Large intestine (tissue), 3 donors: ENCODE measurements at regions not wholly inside any gene's neighbourhood (a gene's known extent, or its start where the extent isn't known, plus 50 kb on each side); places are given as distances from the start of the nearest gene placed in this dataset.

Experiments
- DNase-seq, 2 donors: peaks; one replicate each; pipeline versions ENCODE4 v3.0.0 to v3.0.0-alpha.2; 2013
- H3K27ac ChIP-seq: one replicate; pipeline ENCODE4 v1.5.1; 2013; ENCODE audit warnings: low read length
- H3K27me3 ChIP-seq: 2 replicates; pipeline ENCODE4 v1.6.1; 2013; ENCODE audit warnings: low read length; ENCODE audit not compliant: control insufficient read depth, insufficient read depth
- H3K36me3 ChIP-seq: 2 replicates; pipeline ENCODE4 v1.6.1; 2013; ENCODE audit warnings: low read length; ENCODE audit not compliant: control insufficient read depth, insufficient read depth
- H3K4me1 ChIP-seq: one replicate; pipeline ENCODE4 v1.6.1; 2013; ENCODE audit warnings: low read length; ENCODE audit not compliant: control insufficient read depth, insufficient read depth
- H3K4me3 ChIP-seq: one replicate; pipeline ENCODE4 v1.5.1; 2013; ENCODE audit warnings: low read length
- H3K9me3 ChIP-seq: one replicate; pipeline ENCODE4 v1.6.1; 2013; ENCODE audit warnings: mild to moderate bottlenecking, low read depth, low read length, moderate library complexity; ENCODE audit not compliant: control insufficient read depth
- WGBS: methylation state at CpG from one replicate; pipeline ENCODE4 v1.1.5; 2013; ENCODE audit warnings: low lambda C conversion rate; ENCODE audit not compliant: insufficient coverage; 5-methylcytosine and 5-hydroxymethylcytosine counted together

DNA sequence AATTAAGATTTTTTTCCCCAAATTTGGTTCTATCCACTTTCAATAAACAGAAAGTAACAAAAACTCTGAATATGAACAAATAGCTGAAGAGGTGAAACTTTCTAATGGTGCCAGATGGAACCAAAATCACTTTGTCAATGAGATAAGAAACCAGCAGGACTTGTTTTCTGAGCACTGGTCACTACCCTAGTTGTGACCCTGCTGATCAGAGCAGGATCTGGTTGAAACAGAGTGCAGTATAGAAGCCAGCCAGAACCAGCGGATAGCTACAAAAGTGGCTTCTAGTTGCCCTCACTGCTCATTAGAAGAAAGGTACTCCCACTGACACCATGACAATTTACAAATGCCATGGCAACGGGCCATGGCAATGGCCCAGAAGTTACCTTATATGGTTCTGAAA lies 158.3 kb upstream of the PIEZO2 start:
- Histone ChIP-seq H3K36me3 (no peaks in the 10 kb centered on the region), H3K27me3 (no peaks in the 10 kb centered on the region), H3K27ac (no peak overlapping the region), H3K4me1 (no peaks in the 10 kb centered on the region), H3K4me3 (no peak overlapping the region), H3K9me3 (peaks cover 5% of the 10 kb centered on the region)
- 100% methylated on average over 1 of the region's 2 CpGs for WGBS
- no peak for DNase-seq

DNA sequence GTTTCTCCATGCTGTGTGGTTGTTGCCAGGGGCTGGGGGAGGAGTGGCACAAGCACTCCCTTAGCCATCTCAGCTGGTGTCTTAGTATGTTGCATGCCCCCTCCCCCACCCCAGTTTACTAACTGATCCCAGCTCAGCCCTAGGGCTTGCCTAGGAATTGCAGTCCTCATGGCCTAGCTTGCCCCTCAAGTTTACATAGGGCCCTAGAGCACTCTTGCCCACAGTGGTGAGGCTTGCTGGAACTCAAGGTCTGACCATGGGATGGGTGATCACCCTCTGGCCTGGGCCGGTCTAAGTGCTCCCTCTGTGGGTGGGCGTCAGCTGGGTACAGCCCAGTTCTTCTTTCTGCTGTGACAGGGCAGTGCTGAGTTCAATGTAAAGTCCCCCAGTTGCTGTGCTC lies 156.1 kb upstream of the PIEZO2 start:
- H3K4me3 ChIP-seq = no peak overlapping the region
- H3K9me3 ChIP-seq = peaks cover 5% of the 10 kb centered on the region
- no peak overlapping the region for H3K27ac ChIP-seq
- no peaks in the 10 kb centered on the region for H3K36me3 ChIP-seq
- WGBS = no CpG with 5 or more reads among the region's 2 CpGs
- DNase-seq = no peak
- no peaks in the 10 kb centered on the region for H3K27me3 ChIP-seq
- no peaks in the 10 kb centered on the region for H3K4me1 ChIP-seq

DNA sequence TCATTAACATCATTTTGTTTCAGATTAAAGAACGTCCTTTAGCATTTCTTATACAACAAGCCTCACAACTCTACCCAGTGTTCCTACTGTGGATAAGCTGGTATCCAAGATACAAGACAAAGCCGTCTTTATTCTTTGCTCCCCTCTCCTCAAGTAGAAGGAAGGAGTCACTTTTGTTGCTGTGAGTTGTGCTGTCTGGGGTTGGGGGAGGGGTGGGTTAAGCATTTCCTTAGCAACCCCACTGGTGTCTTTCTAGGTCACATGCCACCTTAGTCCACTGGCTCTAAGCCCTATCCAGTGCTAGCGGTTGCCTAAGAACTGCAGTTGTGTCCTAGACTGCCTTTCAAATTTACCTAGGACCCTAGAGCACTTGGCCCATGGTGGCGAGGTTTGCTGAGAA lies 155.6 kb upstream of the PIEZO2 start:
- 89% methylated on average over 1 of the region's 4 CpGs for WGBS
- Histone ChIP-seq H3K27ac (no peak overlapping the region), H3K36me3 (no peaks in the 10 kb centered on the region), H3K4me1 (no peaks in the 10 kb centered on the region), H3K9me3 (peaks cover 5% of the 10 kb centered on the region), H3K4me3 (no peak overlapping the region), H3K27me3 (no peaks in the 10 kb centered on the region)
- no peak for DNase-seq

DNA sequence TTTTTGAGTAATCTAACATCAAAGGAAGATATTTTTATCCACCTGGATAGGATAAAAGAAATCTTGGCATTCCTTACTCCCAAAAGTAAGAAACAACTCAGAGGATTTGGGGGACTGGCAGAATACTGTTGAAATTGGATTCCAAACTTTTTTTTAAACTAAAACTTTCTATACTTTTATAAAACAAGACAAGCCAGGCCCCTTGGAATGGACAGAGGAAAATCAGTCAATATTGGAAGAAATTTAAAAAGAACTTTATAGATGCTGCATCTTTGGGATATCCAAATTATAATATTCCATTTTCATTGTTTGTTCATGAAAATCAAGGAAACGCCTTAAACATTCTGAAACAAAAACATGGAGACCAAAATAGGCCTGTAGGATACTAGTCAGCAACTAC lies 147.6 kb upstream of the PIEZO2 start:
- no peak for DNase-seq
- WGBS = 100% methylated on average over 1 of the region's 1 CpG
- Histone ChIP-seq H3K9me3 (no peaks in the 10 kb centered on the region), H3K4me1 (no peaks in the 10 kb centered on the region), H3K27me3 (no peaks in the 10 kb centered on the region), H3K36me3 (no peaks in the 10 kb centered on the region), H3K4me3 (no peak overlapping the region), H3K27ac (no peak overlapping the region)

DNA sequence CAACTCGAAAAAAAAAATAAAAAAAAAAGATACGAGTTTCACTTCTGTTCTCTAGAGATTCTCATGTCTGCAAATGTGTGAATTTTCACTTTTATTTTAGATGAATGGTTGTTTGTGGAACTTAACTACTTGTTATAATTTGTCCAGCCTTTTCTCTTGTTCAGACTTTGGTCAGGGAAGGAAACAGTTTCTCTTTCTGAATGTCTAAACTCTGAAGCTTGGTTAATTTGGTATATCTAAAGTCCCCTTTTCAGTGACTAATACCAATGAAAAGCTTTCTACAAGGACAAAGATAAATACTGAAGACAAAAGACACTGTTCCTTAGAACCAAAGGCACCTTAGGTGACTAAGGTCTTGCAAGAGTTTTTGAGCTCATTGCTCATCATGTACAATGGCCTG lies 144.4 kb upstream of the PIEZO2 start:
- DNase-seq = no peak
- H3K27me3 ChIP-seq = no peaks in the 10 kb centered on the region
- H3K27ac ChIP-seq = no peak overlapping the region
- H3K4me1 ChIP-seq = no peaks in the 10 kb centered on the region
- 100% methylated on average over 1 of the region's 2 CpGs for WGBS
- no peaks in the 10 kb centered on the region for H3K9me3 ChIP-seq
- H3K4me3 ChIP-seq = no peak overlapping the region
- no peaks in the 10 kb centered on the region for H3K36me3 ChIP-seq

DNA sequence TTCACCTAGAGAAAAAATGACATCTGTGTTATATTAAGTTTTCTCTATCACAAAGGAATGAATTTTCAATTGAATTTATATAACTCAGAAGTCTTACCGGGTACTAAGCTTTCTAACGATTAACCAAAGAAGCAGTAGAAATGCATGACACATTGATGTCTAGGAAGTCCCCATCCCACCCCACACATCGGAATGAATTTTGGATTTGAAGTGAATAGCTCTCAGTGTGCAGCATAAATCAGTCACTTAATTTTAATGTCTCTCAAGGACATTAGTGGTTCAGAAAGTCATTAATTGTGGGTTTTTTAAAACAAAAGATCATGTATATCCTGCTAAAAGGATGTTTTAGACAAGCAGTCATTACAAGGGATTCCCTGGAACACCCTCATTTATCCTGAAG lies 141.4 kb upstream of the PIEZO2 start:
- WGBS = 100% methylated on average over 1 of the region's 3 CpGs
- no peaks in the 10 kb centered on the region for H3K27me3 ChIP-seq
- no peaks in the 10 kb centered on the region for H3K9me3 ChIP-seq
- H3K4me3 ChIP-seq = no peak overlapping the region
- no peak for DNase-seq
- no peaks in the 10 kb centered on the region for H3K36me3 ChIP-seq
- no peaks in the 10 kb centered on the region for H3K4me1 ChIP-seq
- no peak overlapping the region for H3K27ac ChIP-seq

DNA sequence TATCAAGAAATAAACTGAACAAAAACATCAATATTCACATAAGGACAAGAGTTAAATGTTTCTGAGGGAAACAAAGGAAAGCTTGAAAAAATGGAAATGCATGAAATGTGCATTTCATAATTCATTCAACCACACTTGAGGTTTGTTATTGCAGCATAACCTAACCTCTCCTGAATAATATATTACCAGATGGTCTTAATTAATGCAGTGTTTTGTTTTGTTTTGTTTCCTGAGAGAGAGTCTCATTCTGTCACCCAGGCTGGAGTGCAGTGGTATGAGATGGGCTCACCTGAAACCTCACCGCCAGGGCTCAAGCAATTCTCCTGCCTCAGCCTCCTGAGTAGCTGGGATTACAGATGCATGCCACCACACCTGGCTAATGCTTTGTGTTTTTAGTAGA lies 139.9 kb upstream of the PIEZO2 start:
- WGBS = no CpG with 5 or more reads among the region's 1 CpG
- Histone ChIP-seq H3K4me1 (no peaks in the 10 kb centered on the region), H3K36me3 (no peaks in the 10 kb centered on the region)

DNA sequence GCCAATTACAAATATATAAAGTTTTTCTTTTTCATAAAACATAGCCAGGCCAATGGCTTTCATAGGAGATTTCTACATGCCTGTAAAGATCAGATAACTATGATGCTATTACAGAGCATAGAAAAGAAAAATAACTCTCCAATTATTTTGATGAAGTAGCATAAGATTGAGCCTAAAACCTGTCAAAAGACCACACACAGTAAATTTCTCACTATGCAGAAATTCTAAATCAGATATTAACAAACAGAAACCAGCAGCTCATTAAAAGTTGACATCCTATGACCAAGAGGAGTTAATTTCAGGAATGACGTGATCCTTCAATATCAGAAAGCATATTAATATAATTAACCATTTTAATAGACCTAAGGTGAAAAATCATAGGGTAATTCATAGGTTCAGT lies 139.0 kb upstream of the PIEZO2 start:
- no peak for DNase-seq
- Histone ChIP-seq H3K36me3 (no peaks in the 10 kb centered on the region), H3K4me1 (no peaks in the 10 kb centered on the region), H3K27me3 (no peaks in the 10 kb centered on the region), H3K4me3 (no peak overlapping the region), H3K27ac (no peak overlapping the region), H3K9me3 (no peaks in the 10 kb centered on the region)
- WGBS = no CpG with 5 or more reads among the region's 1 CpG

More for the DNA sequence above, 139.9 kb upstream of the PIEZO2 start:
- Histone ChIP-seq H3K4me3 (no peak overlapping the region), H3K27ac (no peak overlapping the region), H3K9me3 (no peaks in the 10 kb centered on the region), H3K27me3 (no peaks in the 10 kb centered on the region)
- DNase-seq = no peak

DNA sequence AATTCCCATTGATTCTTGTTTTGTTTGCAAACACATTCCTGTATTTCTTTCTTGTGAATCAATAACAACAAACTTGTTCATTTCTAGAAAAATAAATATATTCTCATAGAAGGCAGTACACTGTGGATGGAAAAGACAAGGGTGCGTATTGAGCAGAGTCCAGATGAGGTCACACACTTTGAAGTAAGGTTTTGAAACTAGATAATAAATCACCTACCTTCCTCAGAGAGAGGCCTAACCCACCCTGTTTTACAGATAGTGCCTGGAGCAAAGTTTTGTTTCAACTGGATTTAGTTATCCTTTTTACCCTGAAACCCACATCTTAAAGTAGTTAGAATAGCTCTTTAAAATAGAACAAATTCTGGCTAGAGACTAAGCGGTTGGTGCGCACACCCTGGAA lies 137.1 kb upstream of the PIEZO2 start:
- peak; percentile 39 to 64 for DNase-seq
- no peaks in the 10 kb centered on the region for H3K4me1 ChIP-seq
- no peaks in the 10 kb centered on the region for H3K27me3 ChIP-seq
- no peaks in the 10 kb centered on the region for H3K9me3 ChIP-seq
- peak overlapping the region; percentile 48 for H3K27ac ChIP-seq
- no CpG with 5 or more reads among the region's 3 CpGs for WGBS
- H3K36me3 ChIP-seq = no peaks in the 10 kb centered on the region
- H3K4me3 ChIP-seq = no peak overlapping the region

DNA sequence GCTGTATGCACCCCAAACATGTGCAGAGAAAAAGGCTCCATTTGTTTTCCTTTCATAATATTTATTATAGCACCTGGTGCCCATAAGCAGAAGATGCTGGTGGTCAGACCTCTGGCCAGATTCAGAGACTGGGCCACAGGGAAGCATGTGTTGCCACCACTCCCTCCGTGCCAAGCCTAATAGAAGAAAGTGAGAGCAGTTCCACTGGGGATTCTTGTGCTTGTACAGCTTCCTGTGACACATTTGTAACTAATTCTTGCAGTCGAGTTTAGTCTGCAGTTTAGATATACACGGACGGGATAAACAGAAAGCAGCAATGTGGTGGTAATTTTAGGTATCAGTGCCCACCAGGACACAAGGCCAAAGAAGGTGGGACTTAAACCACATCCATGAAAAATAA lies 135.4 kb upstream of the PIEZO2 start:
- no peaks in the 10 kb centered on the region for H3K9me3 ChIP-seq
- no peaks in the 10 kb centered on the region for H3K4me1 ChIP-seq
- WGBS = 80% methylated on average over 1 of the region's 4 CpGs
- DNase-seq = no peak
- H3K27me3 ChIP-seq = no peaks in the 10 kb centered on the region
- no peaks in the 10 kb centered on the region for H3K36me3 ChIP-seq
- H3K4me3 ChIP-seq = no peak overlapping the region
- H3K27ac ChIP-seq = no peak overlapping the region

DNA sequence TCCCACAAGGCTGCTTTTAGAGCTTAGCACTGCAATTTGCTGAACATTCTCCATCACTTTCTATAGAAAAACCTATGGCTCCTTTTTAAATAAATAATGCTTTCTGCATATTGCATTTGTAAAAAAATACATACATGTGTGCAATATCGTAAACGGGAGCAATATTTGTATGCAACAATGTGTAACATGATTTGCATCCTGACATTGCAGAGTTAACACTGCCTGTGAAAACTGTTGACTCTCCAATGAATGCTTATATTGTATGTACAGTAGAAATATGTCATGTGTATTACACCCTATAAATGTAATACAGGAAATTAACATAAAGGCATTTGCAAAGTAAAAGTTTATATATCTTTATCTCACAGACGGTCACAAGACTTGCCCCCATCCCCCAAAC lies 135.0 kb upstream of the PIEZO2 start:
- H3K36me3 ChIP-seq = no peaks in the 10 kb centered on the region
- no peak overlapping the region for H3K27ac ChIP-seq
- no peak for DNase-seq
- WGBS = no CpG with 5 or more reads among the region's 3 CpGs
- H3K4me3 ChIP-seq = no peak overlapping the region
- H3K27me3 ChIP-seq = no peaks in the 10 kb centered on the region
- H3K4me1 ChIP-seq = no peaks in the 10 kb centered on the region
- no peaks in the 10 kb centered on the region for H3K9me3 ChIP-seq
